SJCRH30 (cell line): ENCODE measurements at regions not wholly inside any gene's neighbourhood (a gene's known extent, or its start where the extent isn't known, plus 50 kb on each side); places are given as distances from the start of the nearest gene placed in this dataset.

Experiments
- DNase-seq, 2 experiments: peaks; one replicate each; pipeline ENCODE4 v3.0.0-alpha.2; 2015 to 2020
- H3K27ac ChIP-seq: fragments of 250-450 bp; sonication (Bioruptor Pico); 2 replicates; pipeline ENCODE4 v1.5.1; 2020; ENCODE audit warnings: mild to moderate bottlenecking, moderate library complexity
- H3K27me3 ChIP-seq: fragments of 250-450 bp; sonication (Bioruptor Pico); 2 replicates; pipeline ENCODE4 v1.5.1; 2020; ENCODE audit warnings: mild to moderate bottlenecking, moderate library complexity
- H3K36me3 ChIP-seq: fragments of 250-450 bp; sonication (Bioruptor Pico); 2 replicates; pipeline ENCODE4 v1.5.1; 2020; ENCODE audit warnings: mild to moderate bottlenecking, moderate library complexity
- H3K4me1 ChIP-seq: fragments of 250-450 bp; sonication (Bioruptor Pico); 2 replicates; pipeline ENCODE4 v1.5.1; 2020; ENCODE audit warnings: mild to moderate bottlenecking, moderate library complexity
- H3K4me3 ChIP-seq: fragments of 250-450 bp; sonication (Bioruptor Pico); 2 replicates; pipeline ENCODE4 v1.5.1; 2020; ENCODE audit warnings: mild to moderate bottlenecking, moderate library complexity
- H3K9me3 ChIP-seq: fragments of 250-450 bp; sonication (Bioruptor Pico); replicated peaks from 2 replicates; pipeline ENCODE4 v1.5.1; 2020; ENCODE audit warnings: mild to moderate bottlenecking, moderate library complexity

DNA sequence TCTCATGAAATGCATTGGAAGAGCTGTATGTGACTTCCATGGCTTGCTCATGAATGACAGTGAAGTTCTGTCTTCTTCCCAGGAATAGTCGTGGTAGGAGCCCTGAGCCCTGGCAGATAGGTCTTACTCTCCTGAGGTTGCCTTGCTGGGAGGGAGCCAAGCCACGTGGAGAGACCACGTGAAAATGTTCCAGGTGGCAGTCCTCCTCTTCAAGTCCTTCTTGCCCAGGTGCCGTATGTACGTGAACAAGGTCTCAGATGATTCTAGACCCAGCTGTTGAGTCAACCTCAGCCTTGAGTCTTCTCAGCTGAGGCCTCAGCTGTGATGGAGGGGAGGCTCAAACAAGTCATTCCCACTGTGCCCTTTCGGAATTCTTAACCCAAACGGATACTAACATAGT, 192.4 kb upstream of the PRDM1 start:
- no peak overlapping the region for H3K27ac ChIP-seq
- H3K9me3 ChIP-seq = no peaks in the 10 kb centered on the region
- H3K4me3 ChIP-seq = no peak overlapping the region
- no peaks in the 10 kb centered on the region for H3K36me3 ChIP-seq
- no peak for DNase-seq
- no peaks in the 10 kb centered on the region for H3K27me3 ChIP-seq
- H3K4me1 ChIP-seq = no peaks in the 10 kb centered on the region

DNA sequence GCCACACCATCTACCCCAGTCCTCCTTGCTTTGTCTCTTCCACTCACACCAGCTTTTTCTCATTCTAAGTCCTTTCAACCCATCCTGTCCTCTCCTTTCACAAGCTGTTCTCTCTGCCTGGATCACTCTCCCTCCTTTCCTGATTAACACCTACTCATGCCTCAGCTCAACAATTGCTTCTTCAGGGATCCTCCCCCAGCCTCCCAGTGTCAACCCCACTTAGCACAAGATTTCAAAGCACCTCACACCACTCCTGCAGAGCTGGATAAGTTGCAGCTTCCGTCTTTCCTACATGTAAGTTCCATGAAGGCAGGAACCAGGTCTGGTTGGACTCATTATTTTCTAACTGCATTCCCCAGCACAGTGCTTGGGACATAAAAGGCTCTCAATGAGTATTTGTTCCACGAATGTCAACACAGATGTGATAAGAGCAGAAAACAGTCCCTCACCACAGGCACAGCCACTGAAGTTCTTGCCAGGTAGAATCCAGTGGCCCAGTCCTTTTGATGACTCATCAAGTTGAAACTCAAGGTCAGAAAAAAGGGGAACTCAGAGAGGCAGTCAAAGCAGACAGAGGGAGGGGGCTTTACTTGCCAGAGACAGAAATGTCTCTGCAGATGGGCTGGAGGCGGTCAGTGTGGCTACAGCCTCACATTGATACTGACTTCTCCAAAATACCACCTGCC, 193.4 kb upstream of the PRDM1 start:
- H3K4me1 ChIP-seq = no peaks in the 10 kb centered on the region
- no peak for DNase-seq
- H3K9me3 ChIP-seq = no peaks in the 10 kb centered on the region
- H3K27me3 ChIP-seq = no peaks in the 10 kb centered on the region
- no peaks in the 10 kb centered on the region for H3K36me3 ChIP-seq
- H3K4me3 ChIP-seq = no peak overlapping the region
- H3K27ac ChIP-seq = no peak overlapping the region

DNA sequence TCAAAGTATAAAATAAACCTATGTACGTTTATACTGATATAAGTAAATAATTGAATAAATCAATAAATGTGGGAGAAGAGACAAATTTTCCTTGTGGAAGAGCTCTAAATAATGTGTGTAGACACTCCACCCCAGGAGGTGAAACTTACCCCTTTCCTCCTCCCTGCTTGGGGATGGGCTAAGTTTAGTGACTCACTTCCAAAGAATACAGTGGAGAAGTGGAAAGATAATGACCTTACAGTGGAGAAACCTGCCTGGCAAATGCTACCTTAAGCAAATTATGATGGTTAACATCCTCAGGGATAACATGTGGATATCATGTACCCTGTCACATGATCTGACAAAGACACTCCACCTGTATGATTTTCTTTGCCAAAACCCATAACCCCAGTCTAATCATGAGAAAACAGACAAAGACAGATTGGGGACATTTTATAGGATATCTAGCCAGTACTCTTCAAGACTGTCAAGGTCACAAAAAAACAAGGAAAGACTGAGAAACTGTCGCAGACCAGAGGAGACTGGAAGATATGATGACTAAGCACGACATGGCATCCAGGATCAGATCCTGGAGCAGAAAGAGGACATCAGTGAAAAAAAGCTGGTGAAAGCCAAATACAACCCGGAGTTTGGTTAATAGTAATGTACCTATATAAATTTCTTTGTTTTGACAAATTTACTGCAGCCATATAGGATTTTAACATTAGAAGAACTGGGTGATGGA, 195.5 kb upstream of the PRDM1 start:
- no peak for DNase-seq
- no peaks in the 10 kb centered on the region for H3K27me3 ChIP-seq
- no peak overlapping the region for H3K27ac ChIP-seq
- H3K4me1 ChIP-seq = no peaks in the 10 kb centered on the region
- no peaks in the 10 kb centered on the region for H3K9me3 ChIP-seq
- H3K36me3 ChIP-seq = no peaks in the 10 kb centered on the region
- no peak overlapping the region for H3K4me3 ChIP-seq

GRCh38 chr6:105889902-105890301, 196.2 kb upstream of the PRDM1 start:
- no peak overlapping the region for H3K27ac ChIP-seq
- no peaks in the 10 kb centered on the region for H3K4me1 ChIP-seq
- no peak for DNase-seq
- no peaks in the 10 kb centered on the region for H3K27me3 ChIP-seq
- no peak overlapping the region for H3K4me3 ChIP-seq
- no peaks in the 10 kb centered on the region for H3K9me3 ChIP-seq
- H3K36me3 ChIP-seq = no peaks in the 10 kb centered on the region

DNA sequence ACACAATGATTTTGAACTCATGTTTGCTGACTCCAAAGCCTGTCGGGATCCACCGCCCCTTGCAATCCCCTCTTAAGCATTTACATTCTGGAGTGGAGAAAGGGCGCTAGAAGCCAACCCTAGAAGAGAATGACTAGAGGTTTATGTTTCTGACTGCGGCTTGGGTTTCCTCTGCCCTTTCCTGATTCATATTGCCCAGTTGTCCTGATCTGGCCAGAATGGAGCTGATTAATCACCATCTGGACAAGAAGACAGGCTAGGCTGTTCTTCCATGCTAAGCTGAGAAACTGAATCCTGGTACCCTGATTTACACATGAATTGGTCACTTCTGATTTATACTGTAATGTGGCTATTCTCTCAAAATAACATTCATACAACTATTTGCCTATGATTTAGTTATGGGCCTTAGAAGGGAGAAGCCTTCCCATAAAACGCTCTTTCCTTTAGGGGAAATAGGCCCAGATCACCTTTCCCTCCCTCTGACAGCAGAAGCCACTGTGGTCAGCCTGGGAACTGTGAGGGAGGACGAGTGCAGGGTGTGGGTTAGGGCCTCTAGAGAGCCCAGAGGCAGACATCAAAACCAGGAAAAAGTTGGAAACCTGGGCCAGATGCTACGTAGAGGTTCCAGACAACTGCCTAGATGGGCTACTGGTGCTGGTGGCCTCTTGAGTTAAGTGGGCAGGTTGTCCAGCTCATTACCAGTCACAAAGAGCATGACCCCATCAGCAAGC, 199.2 kb upstream of the PRDM1 start:
- no peaks in the 10 kb centered on the region for H3K36me3 ChIP-seq
- DNase-seq = no peak
- no peaks in the 10 kb centered on the region for H3K27me3 ChIP-seq
- H3K27ac ChIP-seq = no peak overlapping the region
- no peak overlapping the region for H3K4me3 ChIP-seq
- no peaks in the 10 kb centered on the region for H3K9me3 ChIP-seq
- H3K4me1 ChIP-seq = no peaks in the 10 kb centered on the region

- no peak for DNase-seq
- no peaks in the 10 kb centered on the region for H3K36me3 ChIP-seq
Observed at GRCh38 chr6:105886066-105886813, 199.9 kb upstream of the PRDM1 start.

GRCh38 chr6:105884426-105884825, 201.7 kb upstream of the PRDM1 start:
- Histone ChIP-seq H3K27me3 (no peaks in the 10 kb centered on the region), H3K4me3 (no peak overlapping the region), H3K9me3 (no peaks in the 10 kb centered on the region), H3K4me1 (no peaks in the 10 kb centered on the region), H3K36me3 (no peaks in the 10 kb centered on the region), H3K27ac (no peak overlapping the region)
- DNase-seq = no peak

More at GRCh38 chr6:105886066-105886813, 199.9 kb upstream of the PRDM1 start:
- Histone ChIP-seq H3K27me3 (no peaks in the 10 kb centered on the region), H3K9me3 (no peaks in the 10 kb centered on the region), H3K4me3 (no peak overlapping the region), H3K4me1 (no peaks in the 10 kb centered on the region), H3K27ac (no peak overlapping the region)

DNA sequence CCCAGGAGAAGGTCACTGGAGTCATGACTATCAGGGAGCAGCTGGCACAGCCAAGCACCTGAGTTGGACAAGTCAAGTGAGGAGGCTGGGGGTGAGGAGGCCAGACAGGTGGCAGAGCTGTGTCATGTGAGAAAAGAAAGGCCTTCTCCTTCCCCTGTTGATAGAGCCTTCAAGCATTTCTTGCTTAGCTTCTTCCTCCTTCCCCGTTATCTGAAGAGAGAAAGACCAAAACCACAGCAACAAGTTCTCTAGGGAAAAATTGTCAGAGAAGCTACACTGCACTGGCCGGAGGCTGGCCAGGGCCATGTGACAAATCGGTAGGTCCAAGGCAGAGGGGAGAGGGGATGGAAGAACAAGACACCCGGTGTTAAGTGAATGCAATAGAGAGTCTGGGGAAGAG, 202.1 kb upstream of the PRDM1 start:
- Histone ChIP-seq H3K27ac (no peak overlapping the region), H3K27me3 (no peaks in the 10 kb centered on the region), H3K4me3 (no peak overlapping the region), H3K36me3 (no peaks in the 10 kb centered on the region), H3K4me1 (no peaks in the 10 kb centered on the region), H3K9me3 (no peaks in the 10 kb centered on the region)
- DNase-seq = no peak

GRCh38 chr6:105882828-105883227, 203.3 kb upstream of the PRDM1 start:
- DNase-seq = no peak
- Histone ChIP-seq H3K27ac (no peak overlapping the region), H3K27me3 (no peaks in the 10 kb centered on the region), H3K4me3 (no peak overlapping the region), H3K4me1 (no peaks in the 10 kb centered on the region), H3K36me3 (no peaks in the 10 kb centered on the region), H3K9me3 (no peaks in the 10 kb centered on the region)

GRCh38 chr6:105882121-105882803, 203.9 kb upstream of the PRDM1 start:
- H3K4me3 ChIP-seq = no peak overlapping the region
- H3K27me3 ChIP-seq = no peaks in the 10 kb centered on the region
- no peaks in the 10 kb centered on the region for H3K9me3 ChIP-seq
- DNase-seq = no peak
- no peaks in the 10 kb centered on the region for H3K36me3 ChIP-seq
- no peak overlapping the region for H3K27ac ChIP-seq
- no peaks in the 10 kb centered on the region for H3K4me1 ChIP-seq

DNA sequence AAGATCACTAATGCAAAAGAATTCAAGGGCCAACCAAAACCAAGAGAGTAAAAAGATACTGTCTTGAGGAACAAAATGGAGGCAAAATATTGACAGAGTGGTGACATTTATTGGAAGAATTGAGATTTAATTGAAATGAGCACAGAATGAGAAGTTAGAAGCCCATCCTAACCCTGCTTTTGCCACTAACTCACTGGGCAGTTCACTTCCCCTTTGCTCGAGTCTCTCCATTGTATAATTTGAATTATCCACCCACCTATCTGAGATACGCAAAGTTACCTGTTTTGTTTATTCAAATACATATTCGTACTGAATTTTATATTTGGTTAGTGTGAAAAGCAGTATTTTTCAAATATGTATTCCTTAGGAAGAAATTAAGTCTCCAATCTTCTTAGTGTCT, 204.5 kb upstream of the PRDM1 start:
- Histone ChIP-seq H3K27ac (no peak overlapping the region), H3K9me3 (no peaks in the 10 kb centered on the region), H3K27me3 (no peaks in the 10 kb centered on the region), H3K4me3 (no peak overlapping the region), H3K4me1 (no peaks in the 10 kb centered on the region), H3K36me3 (no peaks in the 10 kb centered on the region)
- no peak for DNase-seq

DNA sequence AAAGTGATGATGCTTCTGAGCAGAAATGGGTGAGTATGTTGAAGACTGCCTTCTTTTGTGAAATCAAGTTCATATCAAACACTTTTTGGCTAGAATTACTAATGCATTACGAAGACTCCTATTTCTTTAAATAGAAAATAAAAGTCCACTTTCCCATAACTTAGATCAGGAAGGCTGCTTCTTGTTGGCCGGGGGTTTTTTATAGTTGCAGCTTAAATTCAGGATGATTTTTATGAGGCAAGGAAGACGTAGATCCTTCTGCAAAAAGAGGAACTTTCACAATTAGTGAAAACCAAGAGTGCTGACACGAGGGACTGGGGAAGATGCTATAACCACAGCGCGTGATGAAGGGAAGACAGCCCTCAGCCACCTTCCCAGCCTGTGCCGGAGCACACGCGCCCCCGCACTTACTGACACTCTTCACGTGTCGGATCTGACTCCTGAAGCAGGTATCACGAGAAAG, 206.1 kb upstream of the PRDM1 start:
- H3K9me3 ChIP-seq = no peaks in the 10 kb centered on the region
- no peak overlapping the region for H3K4me3 ChIP-seq
- DNase-seq = no peak
- H3K36me3 ChIP-seq = no peaks in the 10 kb centered on the region
- H3K27ac ChIP-seq = no peak overlapping the region
- H3K4me1 ChIP-seq = no peaks in the 10 kb centered on the region
- H3K27me3 ChIP-seq = 0 out of 2 replicates have a peak, but pooled peaks cover 5% of the 10 kb centered on the region

GRCh38 chr6:105879146-105879545, 207.0 kb upstream of the PRDM1 start:
- Histone ChIP-seq H3K27ac (no peak overlapping the region), H3K9me3 (no peaks in the 10 kb centered on the region), H3K4me1 (no peaks in the 10 kb centered on the region), H3K36me3 (no peaks in the 10 kb centered on the region), H3K4me3 (no peak overlapping the region), H3K27me3 (0 out of 2 replicates have a peak, but pooled peaks cover 5% of the 10 kb centered on the region)
- DNase-seq = no peak

DNA sequence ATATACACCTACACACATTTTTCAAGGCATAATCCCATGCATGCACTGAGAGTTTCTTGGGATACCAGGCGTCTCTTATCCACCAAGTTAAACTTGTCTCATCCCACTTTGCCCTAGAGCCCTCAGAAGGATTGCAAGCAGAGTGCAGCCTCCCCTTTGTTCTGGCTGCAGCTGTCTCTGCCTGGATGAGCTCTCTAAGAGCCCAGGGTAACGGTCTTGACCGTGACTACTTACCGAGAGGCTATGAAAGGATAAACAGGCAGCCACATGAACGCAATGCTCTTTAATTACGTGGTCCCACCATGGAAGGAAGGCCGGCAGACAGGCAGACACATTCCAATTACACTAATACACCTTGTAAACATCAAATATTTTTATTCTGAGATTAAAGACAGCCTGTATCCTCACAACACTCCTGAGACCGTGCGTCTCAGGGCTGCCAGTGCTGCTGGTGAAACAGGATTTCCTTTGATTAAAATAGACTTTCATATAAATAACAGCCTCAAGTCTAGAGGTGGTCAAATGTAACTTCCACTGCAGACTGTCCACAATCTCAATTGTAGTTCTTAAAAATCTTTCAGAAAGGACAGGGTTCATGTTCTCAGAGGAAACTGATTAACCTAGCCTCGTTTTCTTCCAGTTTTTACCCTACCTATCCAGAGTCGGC, 210.0 kb upstream of the PRDM1 start:
- no peaks in the 10 kb centered on the region for H3K9me3 ChIP-seq
- no peak overlapping the region for H3K27ac ChIP-seq
- H3K4me3 ChIP-seq = no peak overlapping the region
- H3K36me3 ChIP-seq = no peaks in the 10 kb centered on the region
- no peaks in the 10 kb centered on the region for H3K4me1 ChIP-seq
- peak; percentile 10 to 26 for DNase-seq
- H3K27me3 ChIP-seq = 0 out of 2 replicates have a peak, but pooled peaks cover 5% of the 10 kb centered on the region
